ACHN (cell line): ENCODE measurements at regions not wholly inside any gene's neighbourhood (a gene's known extent, or its start where the extent isn't known, plus 50 kb on each side); places are given as distances from the start of the nearest gene placed in this dataset.
"Not testable (repeated sequence)": the region's sequence is repeated elsewhere in the genome, so short reads cannot be mapped to it uniquely, and the experiment has no call there.

Source experiments
- DNase-seq: peaks from one replicate; pipeline ENCODE4 v3.0.0-alpha.2; 2015
- in situ Hi-C: cut with HindIII; loops from 2 replicates; pipeline ENCODE4 v1.10.0; 2017; ENCODE audit warnings: low sequenced_read_pairs, low pct_ligation_motif_present, low pct_unique_long_range_greater_than_20kb

GRCh38 chr1:83403500-83403899, 595.4 kb downstream of the TTLL7 start:
- DNase-seq, in situ Hi-C loops: not testable (repeated sequence)

GRCh38 chr1:83401146-83401545, 597.8 kb downstream of the TTLL7 start:
- DNase-seq, in situ Hi-C loops: not testable (repeated sequence)

GRCh38 chr1:83400173-83400572, 598.8 kb downstream of the TTLL7 start:
- in situ Hi-C loops, DNase-seq: not testable (repeated sequence)

GRCh38 chr1:83398125-83398524, 600.8 kb downstream of the TTLL7 start:
- DNase-seq, in situ Hi-C loops: not testable (repeated sequence)

GRCh38 chr1:83395130-83395529, 603.8 kb downstream of the TTLL7 start:
- DNase-seq, in situ Hi-C loops: not testable (repeated sequence)

GRCh38 chr1:83386946-83387345, 612.0 kb downstream of the TTLL7 start:
- not testable (repeated sequence) for DNase-seq

GRCh38 chr1:83383107-83383506, 615.8 kb downstream of the TTLL7 start:
- in situ Hi-C loops, DNase-seq: not testable (repeated sequence)

More at GRCh38 chr1:83386946-83387345, 612.0 kb downstream of the TTLL7 start:
- in situ Hi-C loops: not testable (repeated sequence)

GRCh38 chr1:83373018-83373417, 625.9 kb downstream of the TTLL7 start:
- in situ Hi-C loops: not testable (repeated sequence)

GRCh38 chr1:83369853-83370252, 629.1 kb downstream of the TTLL7 start:
- DNase-seq, in situ Hi-C loops: not testable (repeated sequence)

More at GRCh38 chr1:83373018-83373417, 625.9 kb downstream of the TTLL7 start:
- not testable (repeated sequence) for DNase-seq

GRCh38 chr1:83365320-83365719, 633.6 kb downstream of the TTLL7 start:
- in situ Hi-C loops, DNase-seq: not testable (repeated sequence)

GRCh38 chr1:83345375-83345774, 653.6 kb downstream of the TTLL7 start:
- in situ Hi-C loops, DNase-seq: not testable (repeated sequence)

- in situ Hi-C loops, DNase-seq: not testable (repeated sequence)
These were observed 655.2 kb downstream of the TTLL7 start for GRCh38 chr1:83343767-83344166.

- DNase-seq, in situ Hi-C loops: not testable (repeated sequence)
These were observed 655.9 kb downstream of the TTLL7 start for GRCh38 chr1:83342995-83343394.

GRCh38 chr1:83332308-83332707, 666.6 kb downstream of the TTLL7 start:
- in situ Hi-C loops, DNase-seq: not testable (repeated sequence)

- in situ Hi-C loops: no loop called here
These were observed 680.6 kb downstream of the TTLL7 start for GRCh38 chr1:83318366-83318765.

GRCh38 chr1:83315446-83315845, 683.5 kb downstream of the TTLL7 start:
- DNase-seq, in situ Hi-C loops: not testable (repeated sequence)

More at GRCh38 chr1:83318366-83318765, 680.6 kb downstream of the TTLL7 start:
- no peak for DNase-seq

GRCh38 chr1:83310161-83310560, 688.8 kb downstream of the TTLL7 start:
- in situ Hi-C loops, DNase-seq: not testable (repeated sequence)

GRCh38 chr1:83309035-83309434, 689.9 kb downstream of the TTLL7 start:
- in situ Hi-C loops, DNase-seq: not testable (repeated sequence)

GRCh38 chr1:83306811-83307210, 692.1 kb downstream of the TTLL7 start:
- in situ Hi-C loops, DNase-seq: not testable (repeated sequence)

- DNase-seq, in situ Hi-C loops: not testable (repeated sequence)
These were observed 703.3 kb downstream of the TTLL7 start for GRCh38 chr1:83295594-83295993.
